Upper lobe of right lung (tissue), 1 donor: ENCODE measurements at regions not wholly inside any gene's neighbourhood (a gene's known extent, or its start where the extent isn't known, plus 50 kb on each side); places are given as distances from the start of the nearest gene placed in this dataset.

ENCODE experiments used
- ATAC-seq: fragments of 200-7000 bp; cut with Tn5 transposase; one replicate; pipeline ENCODE4 v1.9.1; 2020; ENCODE audit warnings: mild to moderate bottlenecking, moderate library complexity
- DNase-seq: peaks from one replicate; pipeline ENCODE4 v3.0.0-alpha.2; 2020
- H3K27ac ChIP-seq: fragments of 200-600 bp; one replicate; pipeline ENCODE4 v1.8.0; 2022
- H3K27me3 ChIP-seq: fragments of 200-600 bp; one replicate; pipeline ENCODE4 v1.8.0; 2022; ENCODE audit warnings: mild to moderate bottlenecking
- H3K36me3 ChIP-seq: fragments of 200-600 bp; one replicate; pipeline ENCODE4 v1.8.0; 2022
- H3K4me1 ChIP-seq: fragments of 200-600 bp; one replicate; pipeline ENCODE4 v1.8.0; 2022
- H3K4me3 ChIP-seq: fragments of 200-600 bp; one replicate; pipeline ENCODE4 v1.8.0; 2022; ENCODE audit warnings: mild to moderate bottlenecking
- H3K9me3 ChIP-seq: fragments of 200-600 bp; one replicate; pipeline ENCODE4 v1.8.0; 2022
- CTCF ChIP-seq: fragments of 200-600 bp; IDR thresholded peaks from one replicate; pipeline ENCODE4 v1.8.0; 2022; ENCODE audit warnings: antibody characterized with exemption
- intact Hi-C: fragments of 100-400 bp; cut with DNase I; formaldehyde crosslinking; loops from one replicate; pipeline ENCODE4 v1.11.0; 2022
- donor health status: DM: no; HTN: yes; CAD: no; lungs with severe emphysema.

DNA sequence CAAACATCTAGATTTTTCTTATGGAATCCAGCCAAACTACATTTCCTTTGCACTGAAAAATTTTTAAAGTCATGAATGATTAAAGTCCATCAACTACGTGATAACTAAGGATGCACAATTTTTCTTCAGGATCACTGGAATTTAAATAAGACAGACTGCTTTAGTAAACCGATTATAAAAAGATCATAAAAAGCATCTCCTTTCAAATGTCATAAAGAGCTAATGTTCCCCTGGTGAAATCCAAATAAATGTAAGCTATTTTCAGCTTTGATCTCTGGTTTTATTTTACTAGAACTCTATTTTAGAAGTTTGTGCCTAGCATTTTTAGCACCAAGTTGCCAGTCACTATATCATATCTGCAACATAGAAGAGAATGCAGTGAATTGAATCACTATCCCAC, 460.8 kb downstream of the RFC3 start:
- H3K9me3 ChIP-seq: no peaks in the 10 kb centered on the region
- H3K27me3 ChIP-seq: no peaks in the 10 kb centered on the region
- no peaks in the 10 kb centered on the region for H3K36me3 ChIP-seq
- intact Hi-C loops: no loop called here
- ATAC-seq (no peak), DNase-seq (no peak)
- TF ChIP-seq CTCF: no peak
- H3K4me3 ChIP-seq: no peak overlapping the region
- no peak overlapping the region for H3K27ac ChIP-seq
- H3K4me1 ChIP-seq: no peaks in the 10 kb centered on the region

GRCh38 chr13:34290661-34291060, 472.7 kb downstream of the RFC3 start:
- intact Hi-C loops: no loop called here
- Histone ChIP-seq H3K36me3 (no peaks in the 10 kb centered on the region), H3K4me1 (no peaks in the 10 kb centered on the region), H3K4me3 (no peak overlapping the region), H3K27ac (no peak overlapping the region), H3K9me3 (no peaks in the 10 kb centered on the region), H3K27me3 (no peaks in the 10 kb centered on the region)
- DNase-seq (no peak), ATAC-seq (no peak)
- TF ChIP-seq CTCF: no peak

- ATAC-seq (no peak), DNase-seq (no peak)
- no peaks in the 10 kb centered on the region for H3K27me3 ChIP-seq
- intact Hi-C loops: no loop called here
- TF ChIP-seq CTCF: no peak
- H3K4me3 ChIP-seq: no peak overlapping the region
- H3K27ac ChIP-seq: no peak overlapping the region
- H3K9me3 ChIP-seq: no peaks in the 10 kb centered on the region
- H3K36me3 ChIP-seq: no peaks in the 10 kb centered on the region
- H3K4me1 ChIP-seq: no peaks in the 10 kb centered on the region
Measured at GRCh38 chr13:34294483-34295129, 476.7 kb downstream of the RFC3 start.

DNA sequence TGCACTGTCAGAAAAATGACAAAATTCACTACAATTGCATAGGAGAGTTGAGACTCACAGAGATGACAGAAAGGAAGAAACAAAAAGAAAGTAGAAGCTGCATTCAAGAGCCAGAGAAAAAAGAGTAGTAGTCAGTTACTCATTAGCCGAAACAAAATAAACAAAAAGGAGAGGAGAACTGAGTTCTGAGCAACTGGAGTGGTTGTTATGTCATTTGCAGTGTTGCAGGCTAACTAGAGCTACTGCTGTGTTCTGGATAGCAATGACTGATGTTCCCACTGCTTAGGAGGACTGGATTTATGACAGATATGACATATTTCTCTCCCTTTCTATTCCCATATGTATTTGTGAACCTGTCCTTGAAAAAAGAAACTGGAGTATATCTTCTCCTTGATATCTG, 482.6 kb downstream of the RFC3 start:
- H3K9me3 ChIP-seq: no peaks in the 10 kb centered on the region
- peak; percentile 73 for ATAC-seq
- H3K27me3 ChIP-seq: no peaks in the 10 kb centered on the region
- intact Hi-C loops: no loop called here
- TF ChIP-seq CTCF: no peak
- DNase-seq: no peak
- H3K36me3 ChIP-seq: no peaks in the 10 kb centered on the region
- no peak overlapping the region for H3K27ac ChIP-seq
- no peaks in the 10 kb centered on the region for H3K4me1 ChIP-seq
- no peak overlapping the region for H3K4me3 ChIP-seq

GRCh38 chr13:34302596-34302995, 484.6 kb downstream of the RFC3 start:
- Histone ChIP-seq H3K9me3 (no peaks in the 10 kb centered on the region), H3K36me3 (no peaks in the 10 kb centered on the region), H3K4me1 (no peaks in the 10 kb centered on the region), H3K27me3 (no peaks in the 10 kb centered on the region), H3K4me3 (no peak overlapping the region), H3K27ac (no peak overlapping the region)
- DNase-seq (no peak), ATAC-seq (no peak)
- intact Hi-C loops: no loop called here
- TF ChIP-seq CTCF: no peak

- Histone ChIP-seq H3K36me3 (no peaks in the 10 kb centered on the region), H3K27me3 (no peaks in the 10 kb centered on the region), H3K27ac (no peak overlapping the region), H3K9me3 (no peaks in the 10 kb centered on the region), H3K4me3 (no peak overlapping the region), H3K4me1 (no peaks in the 10 kb centered on the region)
- DNase-seq (no peak), ATAC-seq (no peak)
- no peak for TF ChIP-seq CTCF
- intact Hi-C loops: no loop called here
Measured at GRCh38 chr13:34303346-34303745, 485.4 kb downstream of the RFC3 start.
